D721Med (cell line): ENCODE measurements at regions not wholly inside any gene's neighbourhood (a gene's known extent, or its start where the extent isn't known, plus 50 kb on each side); places are given as distances from the start of the nearest gene placed in this dataset.

ENCODE experiments used
- DNase-seq: peaks from one replicate; pipeline ENCODE4 v3.0.0; 2011; ENCODE audit warnings: low spot score; ENCODE audit not compliant: insufficient read length
- FAIRE-seq: peaks from 2 replicates; lab custom pipeline; 2011; peaks lifted over from hg19 to GRCh38; lab: Jason Lieb, UNC
- CTCF ChIP-seq: IDR thresholded peaks from 2 replicates; pipeline ENCODE4 v1.5.1; 2012; ENCODE audit warnings: mild to moderate bottlenecking, control low read depth; ENCODE audit not compliant: insufficient read depth; ENCODE audit errors: missing control alignments

- DNase-seq (no peak), FAIRE-seq (no peak)
These were observed 185.8 kb upstream of the PIK3C3 start for GRCh38 chr18:41769265-41769664.

GRCh38 chr18:41768467-41768866, 186.6 kb upstream of the PIK3C3 start:
- no peak for DNase-seq

More at GRCh38 chr18:41769265-41769664, 185.8 kb upstream of the PIK3C3 start:
- TF ChIP-seq CTCF, result no peak

GRCh38 chr18:41767960-41768359, 187.1 kb upstream of the PIK3C3 start:
- TF ChIP-seq CTCF, result peak; percentile 68
- DNase-seq (peak; percentile 26), FAIRE-seq (peak; percentile 29)

More at GRCh38 chr18:41768467-41768866, 186.6 kb upstream of the PIK3C3 start:
- TF ChIP-seq CTCF, result no peak
- FAIRE-seq, result no peak

GRCh38 chr18:41765460-41765859, 189.6 kb upstream of the PIK3C3 start:
- no peak for TF ChIP-seq CTCF
- DNase-seq (no peak), FAIRE-seq (no peak)

- DNase-seq (no peak), FAIRE-seq (peak; percentile 76)
- TF ChIP-seq CTCF, result no peak
These were observed 191.7 kb upstream of the PIK3C3 start for GRCh38 chr18:41763361-41763760.

GRCh38 chr18:41761333-41762018, 193.6 kb upstream of the PIK3C3 start:
- DNase-seq, result no peak
- no peak for FAIRE-seq
- no peak for TF ChIP-seq CTCF

GRCh38 chr18:41758534-41758933, 196.5 kb upstream of the PIK3C3 start:
- TF ChIP-seq CTCF, result no peak
- FAIRE-seq (no peak), DNase-seq (no peak)
